WTC11 (cell line): ENCODE measurements at regions not wholly inside any gene's neighbourhood (a gene's known extent, or its start where the extent isn't known, plus 50 kb on each side); places are given as distances from the start of the nearest gene placed in this dataset.

Experiments used
- ATAC-seq: fragments of 200-7000 bp; cut with Tn5 transposase; 2 replicates; pipeline ENCODE4 v1.10.0; 2021; ENCODE audit warnings: mild to moderate bottlenecking, moderate library complexity
- CTCF ChIA-PET: fragments of 300-600 bp; sonication (Branson Sonifier 250); formaldehyde crosslinking; loops from one replicate; lab custom pipeline; 2021; ENCODE audit warnings: antibody characterized with exemption; lab: Charles Lee
- POLR2A ChIA-PET: fragments of 350-600 bp; sonication (Branson Sonifier 250); formaldehyde crosslinking; loops from one replicate; lab custom pipeline; 2021; ENCODE audit warnings: antibody characterized with exemption; lab: Charles Lee
- DNase-seq: peaks from one replicate; pipeline ENCODE4 v3.0.0; 2021; ENCODE audit warnings: low spot score
- H3K27ac Mint-ChIP-seq: 2 replicates; pipeline ENCODE4 v1.8.0; 2021; ENCODE audit warnings: mixed read lengths
- H3K27me3 Mint-ChIP-seq: 2 replicates; pipeline ENCODE4 v1.8.0; 2021; ENCODE audit warnings: low read depth, mild to moderate bottlenecking, moderate library complexity, mixed read lengths
- H3K36me3 Mint-ChIP-seq: 2 replicates; pipeline ENCODE4 v1.8.0; 2021; ENCODE audit warnings: mixed read lengths
- H3K4me1 Mint-ChIP-seq: 2 replicates; pipeline ENCODE4 v1.8.0; 2022; ENCODE audit warnings: mixed read lengths
- H3K4me3 Mint-ChIP-seq: 2 replicates; pipeline ENCODE4 v1.8.0; 2021; ENCODE audit warnings: mild to moderate bottlenecking, moderate library complexity, mixed read lengths
- H3K9me3 Mint-ChIP-seq: 2 replicates; pipeline ENCODE4 v1.8.0; 2021; ENCODE audit warnings: mixed read lengths
- AFF4 ChIP-seq: sonication (generic); formaldehyde crosslinking; IDR thresholded peaks from 2 replicates; pipeline ENCODE4 v1.8.1; 2023; ENCODE audit warnings: mild to moderate bottlenecking, missing genetic modification reagents, borderline replicate concordance
- AR ChIP-seq: fragments of 250-450 bp; sonication (Bioruptor Pico); IDR thresholded peaks from 2 replicates; pipeline ENCODE4 v1.9.0; 2021; ENCODE audit warnings: mild to moderate bottlenecking
- ATF1 ChIP-seq: sonication (generic); formaldehyde crosslinking; IDR thresholded peaks from 2 replicates; pipeline ENCODE4 v1.8.1; 2023; ENCODE audit warnings: mild to moderate bottlenecking, moderate library complexity, missing genetic modification reagents
- CDX4 ChIP-seq: fragments of 250-450 bp; sonication (Bioruptor Pico); IDR thresholded peaks from 2 replicates; pipeline ENCODE4 v1.9.0; 2021; ENCODE audit warnings: moderate library complexity, mild to moderate bottlenecking, inconsistent platforms, borderline replicate concordance
- CREM ChIP-seq: sonication (generic); formaldehyde crosslinking; IDR thresholded peaks from 2 replicates; pipeline ENCODE4 v1.8.1; 2022; ENCODE audit warnings: mild to moderate bottlenecking, missing genetic modification reagents, moderate library complexity
- CTCF ChIP-seq: fragments of 200-600 bp; IDR thresholded peaks from 2 replicates; pipeline ENCODE4 v1.8.0; 2022; ENCODE audit warnings: antibody characterized with exemption
- HMGXB4 ChIP-seq: sonication (generic); formaldehyde crosslinking; IDR thresholded peaks from 2 replicates; pipeline ENCODE4 v1.8.1; 2023; ENCODE audit warnings: mild to moderate bottlenecking, moderate library complexity, missing genetic modification reagents
- IRF1 ChIP-seq: sonication (generic); formaldehyde crosslinking; IDR thresholded peaks from 2 replicates; pipeline ENCODE4 v1.8.0; 2023; ENCODE audit warnings: missing genetic modification reagents
- MLX ChIP-seq: sonication (generic); formaldehyde crosslinking; IDR thresholded peaks from 2 replicates; pipeline ENCODE4 v1.8.1; 2023; ENCODE audit warnings: mild to moderate bottlenecking, missing genetic modification reagents, moderate library complexity
- NFYB ChIP-seq: sonication (generic); formaldehyde crosslinking; conservative IDR thresholded peaks from 2 replicates; pipeline ENCODE4 v1.8.0; 2022; ENCODE audit warnings: low read depth, missing genetic modification reagents
- NR3C1 ChIP-seq: sonication (generic); formaldehyde crosslinking; conservative IDR thresholded peaks from 2 replicates; pipeline ENCODE4 v1.8.1; 2023; ENCODE audit warnings: low read depth, mild to moderate bottlenecking, missing genetic modification reagents
- OVOL2 ChIP-seq: fragments of 250-450 bp; sonication (Bioruptor Pico); IDR thresholded peaks from 2 replicates; pipeline ENCODE4 v1.9.0; 2021; ENCODE audit warnings: mild to moderate bottlenecking, borderline replicate concordance
- PRRX2 ChIP-seq: fragments of 250-450 bp; sonication (Bioruptor Pico); IDR thresholded peaks from 2 replicates; pipeline ENCODE4 v1.8.0; 2021; ENCODE audit warnings: mild to moderate bottlenecking
- SMAD4 ChIP-seq: sonication (generic); formaldehyde crosslinking; IDR thresholded peaks from 2 replicates; pipeline ENCODE4 v1.8.0; 2022; ENCODE audit warnings: mild to moderate bottlenecking, missing genetic modification reagents
- TEAD4 ChIP-seq: sonication (generic); formaldehyde crosslinking; IDR thresholded peaks from 2 replicates; pipeline ENCODE4 v1.8.0; 2022; ENCODE audit warnings: mild to moderate bottlenecking, missing genetic modification reagents
- TP53 ChIP-seq: sonication (generic); formaldehyde crosslinking; IDR thresholded peaks from 2 replicates; pipeline ENCODE4 v1.8.1; 2023; ENCODE audit warnings: mild to moderate bottlenecking, missing genetic modification reagents
- USF2 ChIP-seq: sonication (generic); formaldehyde crosslinking; IDR thresholded peaks from 2 replicates; pipeline ENCODE4 v1.8.1; 2023; ENCODE audit warnings: mild to moderate bottlenecking, missing genetic modification reagents, moderate library complexity
- ZNF317 ChIP-seq: sonication (generic); formaldehyde crosslinking; IDR thresholded peaks from 2 replicates; pipeline ENCODE4 v1.8.1; 2023; ENCODE audit warnings: low read depth, mild to moderate bottlenecking, moderate library complexity, missing genetic modification reagents, borderline replicate concordance
- ZNF396 ChIP-seq: fragments of 250-450 bp; sonication (Bioruptor Pico); IDR thresholded peaks from 2 replicates; pipeline ENCODE4 v1.8.0; 2021; ENCODE audit warnings: mild to moderate bottlenecking, moderate library complexity, borderline replicate concordance

GRCh38 chr22:49072996-49073645 lies 754.6 kb downstream of the BRD1 start:
- no peak for ATAC-seq
- no peak overlapping the region for H3K27ac Mint-ChIP-seq
- H3K4me3 Mint-ChIP-seq, result no peak overlapping the region
- no peaks in the 10 kb centered on the region for H3K4me1 Mint-ChIP-seq
- ChIA-PET POLR2A (no interaction called here), CTCF (no interaction called here)
- no peak for TF ChIP-seq USF2
- no peak for TF ChIP-seq HMGXB4 (CRISPR knock-in tag)
- no peak for TF ChIP-seq ATF1 (CRISPR knock-in tag)
- no peak for TF ChIP-seq CDX4 (CRISPR knock-in tag)
- no peak for TF ChIP-seq AR (CRISPR knock-in tag)
- TF ChIP-seq NR3C1 (CRISPR knock-in tag), result no peak
- no peak for TF ChIP-seq MLX (CRISPR knock-in tag)
- TF ChIP-seq ZNF317 (CRISPR knock-in tag), result no peak
- TF ChIP-seq AFF4 (CRISPR knock-in tag), result no peak
- no peaks in the 10 kb centered on the region for H3K36me3 Mint-ChIP-seq
- H3K9me3 Mint-ChIP-seq, result no peaks in the 10 kb centered on the region; the same call in 1 of the 2 replicates
- no peak for DNase-seq
- no peaks in the 10 kb centered on the region; the same call in 1 of the 2 replicates for H3K27me3 Mint-ChIP-seq

GRCh38 chr22:49070501-49070900 lies 757.2 kb downstream of the BRD1 start:
- ATAC-seq, result no peak
- Mint-ChIP-seq H3K27me3 (no peaks in the 10 kb centered on the region; the same call in 1 of the 2 replicates), H3K4me3 (no peak overlapping the region), H3K27ac (no peak overlapping the region), H3K4me1 (peaks cover 6% of the 10 kb centered on the region), H3K36me3 (no peaks in the 10 kb centered on the region), H3K9me3 (no peaks in the 10 kb centered on the region; the same call in 1 of the 2 replicates)
- POLR2A ChIA-PET, result no interaction called here
- DNase-seq, result no peak
- CTCF ChIA-PET, result interaction anchor here (1.3 kb wide), 1 partner anchor 24 kb away, joined by 7 read pairs; no protein-coding TSS in a partner anchor
- TF ChIP-seq NR3C1 (CRISPR knock-in tag) (no peak), CREM (no peak), TEAD4 (CRISPR knock-in tag) (no peak), TP53 (no peak), PRRX2 (CRISPR knock-in tag) (no peak), ZNF396 (CRISPR knock-in tag) (no peak), SMAD4 (CRISPR knock-in tag) (no peak), IRF1 (no peak), OVOL2 (CRISPR knock-in tag) (no peak), NFYB (no peak), CTCF (no peak)
